GM21360 (cell line): ENCODE measurements at regions not wholly inside any gene's neighbourhood (a gene's known extent, or its start where the extent isn't known, plus 50 kb on each side); places are given as distances from the start of the nearest gene placed in this dataset.

Experiments
- ATAC-seq: cut with Tn5 transposase; IDR thresholded peaks from one replicate; pipeline ENCODE4 v1.9.1; 2021; ENCODE audit warnings: mild to moderate bottlenecking, moderate library complexity; ENCODE audit not compliant: unreplicated experiment

DNA sequence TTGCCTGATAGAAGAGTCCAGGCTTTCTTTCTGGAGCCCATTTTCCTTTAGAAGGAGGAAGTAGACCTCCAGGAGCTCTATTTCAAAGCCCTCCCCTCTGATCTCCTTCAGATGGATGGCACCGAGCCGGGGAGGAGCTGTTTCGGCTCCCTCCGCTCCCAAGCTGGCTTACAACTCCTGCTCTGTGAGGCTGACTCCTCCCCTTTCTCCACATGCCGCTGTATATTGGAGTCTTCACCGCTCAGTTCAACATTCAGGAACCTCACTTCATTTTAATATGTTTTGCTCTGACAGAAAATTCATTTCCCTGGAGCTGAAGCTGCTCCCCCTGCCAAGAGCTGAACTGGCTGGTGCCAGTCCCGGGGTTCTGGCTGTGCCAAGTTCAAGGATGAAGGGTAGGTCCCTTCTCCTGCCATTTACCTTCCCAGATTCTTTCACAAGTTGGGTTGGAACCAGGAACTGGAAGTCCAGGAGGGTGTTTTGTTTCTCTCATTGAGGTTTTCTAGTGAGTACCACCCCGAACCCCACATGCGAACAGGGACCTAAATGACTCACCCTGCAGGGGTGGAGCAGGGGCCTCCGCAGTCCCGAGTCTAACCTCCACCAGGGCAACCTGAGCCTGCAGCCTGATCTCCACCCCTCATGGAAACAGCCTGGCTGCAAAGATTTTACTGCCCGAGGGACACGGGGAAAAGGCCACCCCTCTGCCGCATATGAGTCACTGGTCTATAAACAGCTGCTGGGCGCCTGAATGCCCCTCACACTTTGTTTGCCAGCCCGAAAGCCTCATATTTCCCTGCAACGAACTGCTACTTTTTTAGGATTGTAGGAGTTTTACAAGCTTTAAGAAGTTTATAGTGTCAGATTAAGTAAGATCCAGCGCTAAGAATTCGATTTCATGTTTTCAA is 68.6 kb upstream of the FOXA2 start:
- no peak for ATAC-seq

DNA sequence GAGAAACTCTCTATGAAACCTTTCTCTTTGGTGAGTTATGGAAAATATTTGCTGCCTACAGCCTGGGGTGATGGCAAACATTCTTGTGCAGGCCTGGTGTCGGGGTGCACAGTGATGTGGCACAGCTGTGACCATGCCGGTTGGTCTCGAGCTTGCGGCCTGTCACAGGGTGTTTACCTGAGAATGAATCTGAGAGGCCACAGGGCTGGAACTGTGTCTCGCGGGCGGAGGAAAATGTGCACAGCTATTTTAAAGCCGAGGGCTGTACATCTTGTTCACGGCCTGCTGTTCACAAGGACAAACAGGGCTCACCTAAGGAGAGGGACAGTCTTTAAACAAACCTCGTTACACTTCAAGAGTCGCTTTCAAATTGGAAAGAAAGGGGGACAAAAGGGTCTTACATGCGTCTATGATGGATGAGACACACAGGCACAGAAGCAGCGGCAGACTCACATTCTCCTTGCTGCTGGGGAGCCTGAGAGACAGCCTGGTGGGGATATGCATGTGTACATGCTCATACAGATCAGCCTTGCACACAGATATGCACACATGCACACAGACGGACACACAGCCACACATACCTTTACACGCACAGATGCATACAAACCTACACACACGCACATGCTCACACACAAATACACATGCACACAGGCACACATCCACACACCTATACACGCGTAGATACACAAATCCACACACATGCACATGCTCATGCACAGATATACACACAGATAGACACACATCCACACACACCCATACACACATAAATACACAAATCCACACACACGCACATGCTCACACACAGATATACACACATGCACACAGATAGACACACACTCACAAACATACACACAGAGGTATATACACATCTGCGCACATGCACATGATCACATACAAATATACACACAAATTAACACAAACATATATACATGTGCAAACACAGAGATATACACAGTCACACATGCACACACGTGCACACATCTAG is 69.6 kb upstream of the FOXA2 start:
- no peak for ATAC-seq

DNA sequence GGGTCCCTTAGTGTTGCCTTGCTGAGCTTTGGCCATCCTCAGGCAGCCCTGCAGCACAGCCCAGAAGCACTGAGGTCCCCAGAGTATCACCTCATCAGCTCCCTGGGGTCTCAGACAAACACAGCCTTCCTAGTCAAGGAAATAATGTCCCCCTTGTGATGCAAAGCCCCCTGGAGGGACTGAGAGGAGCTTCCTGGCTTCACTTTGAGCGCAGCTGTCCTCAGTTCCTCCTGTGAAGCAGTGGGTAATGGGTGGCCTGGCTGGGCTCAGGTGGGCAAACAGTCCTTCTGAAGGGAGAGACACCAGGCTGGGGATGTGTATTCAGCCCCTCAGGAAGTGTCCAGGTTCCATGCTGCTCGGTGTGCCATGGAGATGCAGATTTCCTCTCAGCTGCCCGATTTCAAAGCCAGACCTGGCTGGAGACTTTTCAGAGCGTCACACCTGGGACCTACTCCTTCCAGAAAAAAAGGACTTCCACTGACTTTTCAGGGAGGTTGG is 79.2 kb upstream of the FOXA2 start:
- ATAC-seq, result no peak

DNA sequence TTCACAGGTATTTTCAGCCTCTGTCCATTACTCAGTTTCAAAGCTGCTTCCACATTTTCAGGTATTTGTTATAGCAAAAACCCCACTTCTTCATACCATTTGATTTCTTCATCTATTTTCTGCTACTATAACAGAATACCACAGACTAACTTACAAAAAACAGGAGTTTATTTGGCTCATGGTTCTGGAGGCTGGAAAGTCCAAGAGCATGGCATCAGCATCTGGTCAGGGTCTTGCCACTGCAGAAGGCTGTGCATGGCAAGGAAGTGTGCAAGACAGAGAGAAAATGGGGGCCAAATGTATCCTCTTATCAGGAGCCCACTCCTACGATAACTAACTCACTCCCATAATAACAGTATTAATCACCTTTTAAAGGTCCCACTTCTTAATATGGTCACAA is 82.8 kb upstream of the FOXA2 start:
- ATAC-seq, result no peak

DNA sequence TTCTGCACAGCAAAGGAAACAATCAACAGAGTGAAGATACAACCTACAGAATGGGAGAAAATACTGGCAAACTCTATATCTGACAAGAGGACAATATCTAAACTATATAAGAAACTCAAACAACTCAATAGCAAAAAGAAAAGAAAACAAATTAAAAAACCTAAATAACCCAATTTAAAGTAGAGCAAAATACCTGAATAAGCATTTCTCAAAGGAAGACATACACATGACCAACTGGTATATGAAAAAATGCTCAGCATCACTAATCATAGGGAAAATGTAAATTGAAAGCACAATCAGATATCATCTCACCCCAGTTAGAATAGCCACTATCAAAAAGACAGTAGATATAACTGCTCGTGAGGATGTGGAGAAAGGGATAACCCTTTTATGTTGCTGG is 87.8 kb upstream of the FOXA2 start:
- ATAC-seq, result no peak

DNA sequence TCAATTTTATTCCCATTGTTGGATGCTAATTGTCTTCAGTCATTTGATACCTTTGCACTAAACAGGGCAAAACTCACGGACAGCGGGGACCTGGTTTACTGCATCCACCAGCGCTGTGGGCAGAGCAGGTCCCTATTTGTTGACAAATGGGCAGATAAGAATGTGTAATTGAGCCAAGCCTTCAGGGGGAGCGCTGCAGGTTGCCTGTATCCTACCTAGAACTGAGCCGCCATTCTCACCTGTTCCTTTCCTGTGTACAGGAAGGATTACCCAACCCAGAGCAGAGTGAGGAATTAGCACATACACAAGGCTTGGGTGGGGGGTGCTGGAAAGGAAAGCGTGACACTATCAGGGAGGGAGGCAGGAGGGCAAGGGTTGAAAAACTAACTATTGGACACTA is 89.1 kb upstream of the FOXA2 start:
- ATAC-seq, result no peak

DNA sequence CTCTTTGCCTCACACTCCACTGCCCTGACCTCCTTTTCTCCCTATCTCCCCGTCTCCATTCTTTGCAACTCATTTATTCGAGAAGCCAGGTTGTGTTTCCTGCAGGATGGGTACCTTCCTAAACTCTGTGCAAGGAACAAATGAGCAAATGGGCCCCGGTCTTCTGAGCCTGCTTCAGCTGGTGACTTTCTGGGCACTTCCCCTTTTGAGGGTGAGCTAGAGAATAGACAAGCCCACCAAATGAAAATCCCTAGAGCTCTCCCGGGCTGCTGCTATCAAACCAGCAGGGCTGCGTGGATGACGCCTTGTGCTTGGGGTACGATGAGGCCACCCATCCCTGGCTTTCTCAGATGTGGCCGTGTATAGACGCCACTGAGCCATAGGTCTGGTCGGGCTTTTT is 91.0 kb upstream of the FOXA2 start:
- ATAC-seq, result no peak

DNA sequence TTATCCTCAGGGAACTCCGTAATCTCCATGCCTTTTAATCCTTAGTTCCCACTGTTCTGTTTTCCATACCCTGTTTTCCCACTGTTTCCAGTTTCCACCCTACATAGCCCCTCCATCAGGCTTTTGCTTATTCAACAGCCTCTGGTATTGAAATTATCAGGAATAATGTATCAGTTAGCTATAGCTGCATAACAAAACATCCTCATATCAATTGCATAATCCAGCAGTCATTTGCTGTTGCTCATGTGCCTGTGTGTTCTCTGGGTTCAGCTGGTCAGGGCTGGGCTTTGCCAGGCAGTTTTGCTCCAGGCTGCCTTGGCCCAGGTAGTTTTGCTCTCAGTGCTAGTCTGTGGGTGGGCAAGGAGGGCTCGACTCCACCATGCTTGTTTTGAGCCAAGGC is 94.3 kb upstream of the FOXA2 start:
- ATAC-seq, result no peak

DNA sequence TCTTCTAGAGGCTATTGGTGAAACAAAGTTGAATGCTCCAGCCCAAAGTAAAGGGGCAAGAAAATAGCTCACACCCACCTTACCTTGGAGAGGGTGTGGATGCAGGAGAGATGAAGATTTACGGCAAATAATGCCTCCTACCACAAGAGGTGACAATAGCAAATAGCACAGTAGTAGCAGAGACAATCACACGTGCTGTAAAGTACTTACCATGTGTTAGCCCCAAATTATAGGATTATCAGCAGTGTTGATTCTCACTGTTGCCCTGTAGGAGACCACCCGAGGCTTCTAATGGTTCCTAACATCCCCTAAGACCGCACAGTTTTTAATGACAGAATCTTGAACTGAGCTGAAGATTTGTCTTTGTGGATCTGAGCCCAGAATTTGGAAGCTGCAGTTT is 94.8 kb upstream of the FOXA2 start:
- ATAC-seq, result no peak

DNA sequence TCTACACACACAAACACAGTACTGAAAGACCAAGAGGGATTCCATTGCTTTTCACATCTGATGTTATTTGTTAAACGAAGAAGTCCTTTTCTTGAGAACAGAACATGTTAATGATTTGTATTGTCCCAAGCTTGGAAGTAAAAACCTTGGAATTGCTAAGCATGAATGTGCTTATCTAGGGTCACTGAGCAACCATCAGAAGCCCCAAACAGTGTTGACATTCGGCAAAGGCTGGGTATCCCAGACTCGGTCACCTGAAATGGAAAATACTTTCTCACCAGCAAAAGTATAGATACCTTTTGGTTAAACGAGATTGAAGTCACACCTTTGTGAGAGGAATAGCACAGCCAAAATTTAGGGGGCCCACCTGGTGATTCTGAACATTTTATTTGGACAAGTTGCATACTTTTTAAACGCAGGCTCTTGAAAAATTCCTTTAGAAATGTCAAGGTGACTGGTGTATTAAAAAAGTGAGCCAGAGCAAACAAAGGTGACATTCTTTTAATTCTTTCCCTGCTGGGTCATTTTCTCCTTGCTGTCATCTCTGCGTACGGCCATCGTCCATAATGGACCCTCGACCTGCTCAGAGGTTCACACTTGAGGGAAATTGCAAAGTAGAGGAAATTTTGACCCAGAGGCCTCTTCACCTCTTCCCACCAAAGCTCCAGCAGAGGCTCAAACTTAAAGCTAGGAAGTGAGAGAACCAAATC is 95.8 kb upstream of the FOXA2 start:
- ATAC-seq, result no peak

DNA sequence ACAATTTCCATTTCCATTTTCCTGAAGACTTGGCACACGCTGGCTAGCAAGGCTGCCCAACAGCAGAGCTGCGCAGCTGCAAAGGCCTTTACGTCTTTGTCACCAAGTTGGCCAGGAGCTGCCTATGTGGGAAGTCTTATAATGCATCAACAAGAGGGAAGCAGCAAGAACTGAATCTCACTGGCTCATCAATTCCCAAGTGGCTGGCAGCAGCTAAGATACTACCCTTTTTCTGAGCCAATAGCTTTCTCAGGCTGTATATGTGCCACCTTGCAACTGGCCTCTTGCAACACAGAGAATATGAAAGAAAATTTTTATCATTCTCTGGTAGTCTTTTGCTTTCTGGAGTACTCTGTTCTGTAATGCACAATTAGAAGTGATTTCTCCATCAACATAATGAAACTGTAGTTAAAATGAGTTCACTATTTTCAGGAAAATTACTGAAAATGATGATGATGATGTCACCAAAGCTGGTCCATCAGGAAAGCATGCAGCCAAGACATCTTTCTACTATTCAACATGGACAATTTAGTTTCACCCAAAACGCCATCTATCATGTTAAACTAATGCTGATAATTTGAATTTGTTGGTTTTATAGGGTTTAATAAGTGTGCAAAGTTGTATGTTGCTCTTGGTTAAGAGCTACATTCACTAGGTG is 97.3 kb upstream of the FOXA2 start:
- no peak for ATAC-seq

DNA sequence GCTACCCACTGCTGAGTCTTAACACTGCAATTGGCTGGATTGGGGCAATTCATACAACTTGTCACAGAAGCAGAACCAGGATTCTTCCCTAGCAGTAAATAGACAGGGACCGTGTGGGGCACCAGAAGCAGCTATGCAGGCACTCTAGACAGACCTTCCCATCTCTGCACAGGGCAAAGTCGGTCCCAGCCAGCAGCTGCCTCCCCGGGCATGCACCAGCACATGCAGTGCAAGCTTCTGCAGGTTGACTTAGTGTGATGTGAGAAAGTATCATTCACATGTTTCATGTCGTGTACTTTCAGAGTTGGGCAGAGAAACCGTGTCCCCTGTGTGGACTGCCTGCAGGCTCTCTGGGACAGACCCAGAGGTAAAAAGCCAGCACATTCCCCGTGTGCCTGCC is 98.0 kb upstream of the FOXA2 start:
- ATAC-seq, result no peak

DNA sequence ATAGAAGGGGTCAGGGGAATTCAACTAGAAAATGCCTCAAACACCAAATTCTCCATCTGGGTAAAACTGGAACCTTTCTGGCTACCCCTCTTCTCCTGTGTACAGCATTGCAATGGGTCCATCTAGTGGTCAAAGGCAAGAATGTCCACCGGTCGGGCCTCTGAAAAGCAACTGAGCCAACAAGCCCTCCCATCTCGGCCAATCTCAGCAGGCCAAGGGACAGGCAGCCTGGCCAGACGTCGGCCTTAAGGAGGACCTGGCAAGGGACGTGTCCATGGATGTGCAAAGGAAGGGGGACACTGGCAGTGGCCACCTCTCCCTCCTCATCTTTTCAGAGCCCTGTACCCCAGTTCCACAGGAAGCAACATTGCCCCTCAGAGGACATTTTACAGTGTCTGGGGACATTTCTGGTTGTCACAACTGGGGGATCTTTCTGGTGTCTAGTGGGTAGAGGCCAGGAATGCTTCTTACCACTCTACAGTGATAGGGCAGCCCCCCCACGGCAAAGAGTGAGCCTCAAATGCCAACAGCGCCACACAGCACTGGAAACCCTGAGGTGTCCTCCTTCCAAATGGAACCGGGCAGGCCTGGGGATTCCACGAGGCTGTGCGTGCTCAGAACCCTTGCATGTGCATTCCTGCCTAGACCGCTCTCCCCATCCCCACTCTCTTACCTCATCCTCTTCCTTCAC is 99.8 kb upstream of the FOXA2 start:
- ATAC-seq, result no peak

DNA sequence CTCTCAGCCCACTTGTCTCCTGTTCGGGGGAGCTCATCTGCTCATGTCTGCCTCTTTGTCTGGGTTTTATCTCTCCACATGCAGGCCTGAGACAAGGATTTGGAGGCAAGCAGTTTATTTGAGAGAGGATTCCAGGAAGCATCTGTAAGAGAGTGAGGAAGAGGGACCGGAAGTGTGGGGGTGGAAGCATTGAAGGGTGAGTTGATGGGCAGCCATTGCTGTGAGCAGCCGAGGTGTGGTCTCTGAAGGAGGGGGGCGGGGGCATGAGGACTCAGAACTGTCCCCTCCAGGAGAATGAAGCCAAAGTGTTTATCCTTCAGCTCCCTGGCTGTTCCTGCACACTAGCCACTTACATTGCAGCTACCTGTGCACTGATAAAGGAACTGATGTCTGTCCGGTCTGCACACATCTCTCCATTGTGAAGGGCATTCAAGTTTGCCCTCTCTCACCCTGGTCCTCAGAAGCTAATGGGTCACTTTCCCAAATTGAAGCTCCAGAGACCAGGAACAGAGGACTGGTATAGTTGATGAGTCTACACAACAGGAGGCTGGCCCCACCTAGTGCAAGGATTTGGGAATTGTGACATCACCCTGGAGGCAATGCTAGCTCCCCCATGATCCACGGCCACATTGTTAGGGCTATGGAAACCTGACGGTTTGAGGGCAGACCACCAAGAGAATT is 100.5 kb upstream of the FOXA2 start:
- ATAC-seq, result no peak

DNA sequence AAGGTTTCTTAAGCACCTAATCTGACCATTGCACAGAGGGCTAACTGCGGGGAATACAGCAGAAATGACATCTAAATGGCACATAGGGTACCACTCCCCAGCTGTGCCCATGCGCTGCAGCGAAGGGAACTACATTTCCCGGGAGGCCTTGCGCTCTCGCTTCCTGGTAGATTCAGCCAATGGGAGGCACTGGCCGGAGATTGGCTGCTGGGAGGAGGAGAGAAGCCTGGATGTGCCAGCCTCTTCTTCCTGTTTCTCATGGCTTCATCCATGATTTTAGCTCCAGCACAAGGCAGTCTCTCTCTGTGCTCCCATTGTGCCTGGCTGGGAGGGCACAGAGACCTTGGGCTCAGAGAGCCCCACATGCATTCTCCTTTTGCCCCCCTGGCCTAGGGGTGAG is 101.7 kb upstream of the FOXA2 start:
- ATAC-seq, result no peak

DNA sequence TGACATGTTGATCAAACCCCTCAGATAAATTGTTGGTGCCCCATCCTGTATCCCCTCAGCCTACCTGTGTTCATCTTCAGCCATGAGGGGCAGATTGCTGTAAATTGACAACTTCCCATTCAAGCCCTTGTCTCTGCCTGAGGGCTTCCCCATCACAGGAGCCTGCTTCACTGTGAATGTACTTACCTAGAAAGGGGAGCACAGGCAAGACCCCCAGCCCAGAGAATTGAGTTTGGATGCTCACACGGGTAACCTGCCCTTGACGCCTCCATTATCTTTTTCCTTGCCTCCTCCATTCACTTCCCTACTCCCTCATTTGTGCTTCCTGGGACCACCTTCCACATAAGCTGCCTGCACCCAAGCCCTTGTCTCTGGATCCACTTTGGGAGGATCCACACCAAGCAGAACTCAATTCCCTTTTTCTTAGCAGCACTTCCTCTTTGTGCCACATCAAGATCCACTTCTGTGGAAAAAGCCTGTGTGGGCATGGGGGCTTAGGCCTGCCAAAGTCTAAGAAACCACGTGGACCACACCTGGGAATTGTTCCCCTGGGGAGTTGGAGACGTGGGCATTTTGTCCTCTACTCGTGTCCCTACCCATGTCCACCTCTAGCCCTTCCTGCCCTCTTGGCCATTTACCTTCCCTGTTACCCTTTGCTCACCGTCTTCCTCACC is 103.4 kb upstream of the FOXA2 start:
- no peak for ATAC-seq

DNA sequence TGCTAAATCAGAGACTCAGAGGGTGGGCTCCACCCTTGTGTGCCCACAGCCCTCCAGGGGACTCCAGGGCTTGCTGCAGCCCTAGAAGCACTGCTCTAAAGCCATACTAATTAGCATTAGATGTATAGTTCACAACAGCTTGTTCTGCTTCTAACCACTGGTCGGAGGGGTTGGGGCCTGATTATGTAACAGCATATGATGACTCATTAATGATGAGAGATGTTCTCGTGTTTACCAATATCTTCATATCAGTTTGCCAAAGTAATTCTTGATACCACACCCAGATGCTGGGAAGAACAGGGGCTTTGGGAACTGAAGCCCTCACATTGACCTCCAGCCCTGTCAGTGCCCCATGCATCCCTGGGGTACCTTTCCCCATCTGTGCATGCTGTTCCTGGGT is 104.1 kb upstream of the FOXA2 start:
- ATAC-seq, result no peak

DNA sequence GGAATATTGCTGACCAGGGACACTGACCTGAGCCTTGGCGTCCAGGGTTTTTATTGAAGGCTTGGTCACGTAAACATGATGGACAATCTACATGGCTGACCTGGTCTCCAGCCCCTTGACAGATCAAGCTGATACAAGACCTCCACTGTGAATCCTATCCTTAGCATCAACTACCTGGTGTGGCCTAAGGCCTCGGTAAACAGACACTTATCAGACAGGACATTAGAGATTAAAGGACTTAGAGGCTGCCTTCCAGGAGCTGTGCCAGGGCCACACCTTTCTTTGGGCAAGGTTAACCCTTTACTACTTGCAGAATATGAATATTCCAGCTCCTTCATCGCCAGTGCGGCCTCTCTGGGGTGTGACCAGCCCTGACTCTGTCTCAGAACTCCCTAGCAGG is 104.9 kb upstream of the FOXA2 start:
- no peak for ATAC-seq

DNA sequence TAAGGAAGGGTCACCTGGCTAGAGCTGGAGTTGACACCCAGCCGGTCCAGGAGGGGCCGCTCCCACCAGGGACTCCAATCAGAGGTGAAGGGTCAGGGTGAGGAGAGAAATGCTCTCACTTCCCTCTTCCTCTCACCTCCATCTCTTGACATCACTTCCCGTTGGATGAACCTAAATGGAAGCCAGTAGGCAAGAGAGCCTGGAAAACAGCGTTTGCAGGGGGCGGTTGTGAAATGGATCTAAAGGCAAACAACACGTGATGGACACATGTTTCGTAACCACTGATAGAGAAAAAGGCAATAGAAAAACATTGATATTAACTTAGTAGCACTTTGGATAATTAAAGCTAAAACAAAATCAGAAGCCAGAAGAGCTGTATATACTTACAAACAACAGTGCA is 105.6 kb upstream of the FOXA2 start:
- ATAC-seq, result no peak
